ENCODE measurements at regions not wholly inside any gene's neighbourhood (a gene's known extent, or its start where the extent isn't known, plus 50 kb on each side); places are given as distances from the start of the nearest gene placed in this dataset.

GRCh38 chr2:12068796-12069538 lies 322.5 kb downstream of the LPIN1 start:
- no peak overlapping the region for H3K4me3 ChIP-seq (ENCODE audit: low read depth, low read length)
- DNase-seq (ENCODE audit: low read depth): no peak
- no peak for TF ChIP-seq CTCF (conservative IDR thresholded peaks at IDR 0.05; ENCODE audit: low read depth, low read length)

GRCh38 chr2:12070153-12070552 lies 323.7 kb downstream of the LPIN1 start:
- TF ChIP-seq CTCF (conservative IDR thresholded peaks at IDR 0.05; ENCODE audit: low read depth, low read length): no peak
- no peak overlapping the region for H3K4me3 ChIP-seq (ENCODE audit: low read depth, low read length)
- no peak for DNase-seq (ENCODE audit: low read depth)

GRCh38 chr2:12070581-12070980 lies 324.1 kb downstream of the LPIN1 start:
- TF ChIP-seq CTCF (conservative IDR thresholded peaks at IDR 0.05; ENCODE audit: low read depth, low read length): no peak
- DNase-seq (ENCODE audit: low read depth): no peak
- H3K4me3 ChIP-seq (ENCODE audit: low read depth, low read length): no peak overlapping the region

- no peak overlapping the region for H3K4me3 ChIP-seq (ENCODE audit: low read depth, low read length)
- no peak for DNase-seq (ENCODE audit: low read depth)
- no peak for TF ChIP-seq CTCF (conservative IDR thresholded peaks at IDR 0.05; ENCODE audit: low read depth, low read length)
Measured at GRCh38 chr2:12071318-12071717, 324.9 kb downstream of the LPIN1 start.

- no peak for TF ChIP-seq CTCF (conservative IDR thresholded peaks at IDR 0.05; ENCODE audit: low read depth, low read length)
- DNase-seq (ENCODE audit: low read depth): no peak
- no peak overlapping the region for H3K4me3 ChIP-seq (ENCODE audit: low read depth, low read length)
Measured at GRCh38 chr2:12073217-12073852, 326.9 kb downstream of the LPIN1 start.

GRCh38 chr2:12074126-12074844 lies 327.9 kb downstream of the LPIN1 start:
- no peak for TF ChIP-seq CTCF (conservative IDR thresholded peaks at IDR 0.05; ENCODE audit: low read depth, low read length)
- no peak for DNase-seq (ENCODE audit: low read depth)
- H3K4me3 ChIP-seq (ENCODE audit: low read depth, low read length): no peak overlapping the region

All from epithelial cell of proximal tubule (primary cell).